IMR-90 (cell line): ENCODE measurements at regions not wholly inside any gene's neighbourhood (a gene's known extent, or its start where the extent isn't known, plus 50 kb on each side); places are given as distances from the start of the nearest gene placed in this dataset.
A peak's percentile ranks its signal among the peaks of the same experiment; 100 is the strongest.

ENCODE experiments used
- ATAC-seq: fragments of 200-7000 bp; cut with Tn5 transposase; 2 replicates; pipeline ENCODE4 v1.9.1; 2020; ENCODE audit warnings: low read depth, mild to moderate bottlenecking, moderate library complexity
- BruUV-seq: library from RNA; stranded (reverse); fragments of 400-500 nt; replicated peaks from 2 replicates; lab custom pipeline; 2021; lab: Mats Ljungman, UMichigan
- CTCF ChIA-PET: fragments of 300-600 bp; formaldehyde crosslinking; extraction: SDS; loops from one replicate; lab custom pipeline; 2021; ENCODE audit warnings: antibody characterized with exemption; lab: Yijun Ruan, JAX
- POLR2A ChIA-PET: fragments of 300-600 bp; sonication (Branson Sonifier 250); formaldehyde crosslinking; loops from one replicate; lab custom pipeline; 2022; ENCODE audit warnings: antibody characterized with exemption; ENCODE audit not compliant: unreplicated experiment; lab: Charles Lee
- DNase-seq: peaks from one replicate; pipeline ENCODE4 v3.0.0; 2013
- H2AFZ ChIP-seq: replicated peaks from 2 replicates; pipeline ENCODE3; 2013; ENCODE audit warnings: low read length, mild to moderate bottlenecking; ENCODE audit not compliant: poor library complexity
- H2AK5ac ChIP-seq: 2 replicates; pipeline ENCODE4 v1.6.1; 2013; ENCODE audit warnings: low read depth, low read length, inconsistent platforms
- H2AK9ac ChIP-seq: replicated peaks from 2 replicates; pipeline ENCODE3; 2013; ENCODE audit warnings: mild to moderate bottlenecking, low read depth, low read length, moderate library complexity; ENCODE audit not compliant: poor library complexity
- H2BK120ac ChIP-seq: 2 replicates; pipeline ENCODE4 v1.6.1; 2013; ENCODE audit warnings: low read depth, low read length, inconsistent platforms
- H2BK15ac ChIP-seq: 3 replicates; pipeline ENCODE4 v1.6.1; 2013; ENCODE audit warnings: low read depth, low read length, inconsistent platforms
- H2BK20ac ChIP-seq: 2 replicates; pipeline ENCODE4 v1.6.1; 2013; ENCODE audit warnings: low read depth, mild to moderate bottlenecking, inconsistent platforms, low read length, moderate library complexity
- H2BK5ac ChIP-seq: 2 replicates; pipeline ENCODE4 v1.6.1; 2013; ENCODE audit warnings: mild to moderate bottlenecking, low read depth, low read length, inconsistent platforms; ENCODE audit not compliant: poor library complexity, severe bottlenecking
- H3K14ac ChIP-seq: replicated peaks from 2 replicates; pipeline ENCODE4 v1.6.1; 2013; ENCODE audit warnings: low read depth, low read length, inconsistent platforms
- H3K18ac ChIP-seq: 2 replicates; pipeline ENCODE4 v1.6.1; 2013; ENCODE audit warnings: low read depth, low read length, control low read depth
- H3K23ac ChIP-seq: 2 replicates; pipeline ENCODE4 v1.6.1; 2013; ENCODE audit warnings: low read depth, low read length, inconsistent platforms
- H3K27ac ChIP-seq: 2 replicates; pipeline ENCODE4 v1.5.1; 2013; ENCODE audit warnings: mild to moderate bottlenecking, control low read depth, low read length; ENCODE audit not compliant: insufficient read depth
- H3K27me3 ChIP-seq: 2 replicates; pipeline ENCODE4 v1.6.1; 2013; ENCODE audit warnings: low read length; ENCODE audit not compliant: control insufficient read depth, insufficient read depth
- H3K36me3 ChIP-seq: 2 replicates; pipeline ENCODE4 v1.6.1; 2013; ENCODE audit warnings: low read length, mixed read lengths; ENCODE audit not compliant: control insufficient read depth, insufficient read depth
- H3K4ac ChIP-seq: 2 replicates; pipeline ENCODE4 v1.6.1; 2013; ENCODE audit warnings: low read depth, low read length, inconsistent platforms
- H3K4me1 ChIP-seq: 2 replicates; pipeline ENCODE4 v1.6.1; 2013; ENCODE audit warnings: low read length, mixed read lengths; ENCODE audit not compliant: control insufficient read depth, insufficient read depth
- H3K4me2 ChIP-seq: 2 replicates; pipeline ENCODE4 v1.6.1; 2013; ENCODE audit warnings: low read depth, mild to moderate bottlenecking, control low read depth, low read length, moderate library complexity
- H3K4me3 ChIP-seq: 2 replicates; pipeline ENCODE4 v1.5.1; 2013; ENCODE audit warnings: low read depth, mild to moderate bottlenecking, control low read depth, low read length, moderate library complexity; ENCODE audit not compliant: insufficient read depth
- H3K56ac ChIP-seq: 2 replicates; pipeline ENCODE4 v1.6.1; 2013; ENCODE audit warnings: low read length, inconsistent platforms; ENCODE audit not compliant: insufficient read depth; ENCODE audit errors: extremely low read depth
- H3K79me1 ChIP-seq, 2 experiments: 2 replicates each; pipeline ENCODE4 v1.6.1; 2013; ENCODE audit warnings: low read length in 2 of 2, inconsistent platforms in 1 of 2, low read depth in 1 of 2
- H3K9ac ChIP-seq: 2 replicates; pipeline ENCODE4 v1.6.1; 2013; ENCODE audit warnings: low read depth, low read length, control low read depth
- H3K9me1 ChIP-seq: 2 replicates; pipeline ENCODE4 v1.6.1; 2013; ENCODE audit warnings: low read length, inconsistent platforms; ENCODE audit not compliant: insufficient read depth
- H3K9me3 ChIP-seq: 2 replicates; pipeline ENCODE4 v1.6.1; 2013; ENCODE audit warnings: low read length; ENCODE audit not compliant: control insufficient read depth, insufficient read depth
- H4K20me1 ChIP-seq: 2 replicates; pipeline ENCODE4 v1.6.1; 2013; ENCODE audit warnings: low read length, inconsistent platforms; ENCODE audit not compliant: insufficient read depth
- H4K5ac ChIP-seq: 2 replicates; pipeline ENCODE4 v1.6.1; 2013; ENCODE audit warnings: mild to moderate bottlenecking, low read depth, low read length, control low read depth
- H4K8ac ChIP-seq, 2 experiments: 2 replicates each; pipeline ENCODE4 v1.6.1; 2013; ENCODE audit warnings: low read depth in 2 of 2, low read length in 2 of 2, control low read depth in 1 of 2, inconsistent platforms in 1 of 2
- H4K91ac ChIP-seq: 2 replicates; pipeline ENCODE4 v1.6.1; 2013; ENCODE audit warnings: low read depth, low read length, inconsistent platforms; ENCODE audit not compliant: insufficient read depth
- BHLHE40 ChIP-seq: fragments of 150-350 bp; IDR thresholded peaks from 2 replicates; pipeline ENCODE4 v1.6.1; 2016; ENCODE audit warnings: mild to moderate bottlenecking, low read depth, low read length
- CEBPB ChIP-seq: IDR thresholded peaks from 2 replicates; pipeline ENCODE4 v1.6.1; 2012; ENCODE audit warnings: low read depth, low read length, improper control_type of control experiment
- CHD1 ChIP-seq: IDR thresholded peaks from 2 replicates; pipeline ENCODE4 v1.6.1; 2012; ENCODE audit warnings: low read depth, low read length, improper control_type of control experiment
- FOS ChIP-seq: fragments of 150-350 bp; IDR thresholded peaks from 2 replicates; pipeline ENCODE4 v1.6.1; 2016; ENCODE audit warnings: low read depth, low read length
- MAFK ChIP-seq: IDR thresholded peaks from 2 replicates; pipeline ENCODE4 v1.6.1; 2012; ENCODE audit warnings: low read depth, low read length, improper control_type of control experiment
- MAZ ChIP-seq: IDR thresholded peaks from 2 replicates; pipeline ENCODE4 v1.6.1; 2012; ENCODE audit warnings: low read depth, mild to moderate bottlenecking, low read length, improper control_type of control experiment, moderate library complexity, borderline replicate concordance
- MXI1 ChIP-seq: IDR thresholded peaks from 2 replicates; pipeline ENCODE4 v1.6.1; 2012; ENCODE audit warnings: low read depth, mild to moderate bottlenecking, low read length, moderate library complexity, borderline replicate concordance
- NFE2L2 ChIP-seq: fragments of 150-350 bp; IDR thresholded peaks from 2 replicates; pipeline ENCODE4 v1.6.1; 2016; ENCODE audit warnings: low read depth, mild to moderate bottlenecking, low read length
- POLR2A ChIP-seq: IDR thresholded peaks from 2 replicates; pipeline ENCODE4 v1.6.1; 2012; ENCODE audit warnings: mild to moderate bottlenecking, low read depth, low read length
- RAD21 ChIP-seq: IDR thresholded peaks from 2 replicates; pipeline ENCODE4 v1.6.1; 2012; ENCODE audit warnings: low read length, improper control_type of control experiment
- RCOR1 ChIP-seq: IDR thresholded peaks from 2 replicates; pipeline ENCODE4 v1.6.1; 2012; ENCODE audit warnings: mild to moderate bottlenecking, low read length, improper control_type of control experiment; ENCODE audit not compliant: insufficient replicate concordance
- RFX5 ChIP-seq: IDR thresholded peaks from 2 replicates; pipeline ENCODE4 v1.8.0; 2012; ENCODE audit warnings: low read depth, mild to moderate bottlenecking, low read length, moderate library complexity
- SMC3 ChIP-seq: fragments of 150-350 bp; IDR thresholded peaks from 2 replicates; pipeline ENCODE4 v1.6.1; 2016; ENCODE audit warnings: low read depth, mild to moderate bottlenecking, antibody characterized with exemption, low read length, moderate library complexity
- WGBS, 2 experiments: methylation state at CpG; one replicate each; pipeline versions ENCODE4 v1.1.5 to v1.1.7; 2013; ENCODE audit warnings: missing lambda C conversion rate in 2 of 2; ENCODE audit not compliant: insufficient read length in 1 of 2; ENCODE audit errors: extremely low coverage in 2 of 2; 5-methylcytosine and 5-hydroxymethylcytosine counted together
- dilution Hi-C: fragments of 300-500 bp; cut with HindIII; formaldehyde crosslinking; loops from one replicate; pipeline ENCODE4 v1.14.3; 2018; ENCODE audit warnings: low sequenced_read_pairs; ENCODE audit not compliant: unreplicated experiment
- in situ Hi-C: fragments of 300-500 bp; cut with MboI; formaldehyde crosslinking; loops from 3 replicates; pipeline ENCODE4 v1.14.3; 2019; ENCODE audit warnings: low sequenced_read_pairs, inconsistent platforms, mixed read lengths
- intact Hi-C: fragments of 100-400 bp; cut with micrococcal nuclease; formaldehyde crosslinking; loops from 2 replicates; pipeline ENCODE4 v1.10.0; 2022
- TF ChIP-seq, protein P1 (sequence below): fragments of 150-350 bp; IDR thresholded peaks from 2 replicates; pipeline ENCODE4 v1.6.1; 2017; ENCODE audit warnings: mild to moderate bottlenecking, antibody characterized with exemption, low read length, low read depth
- TF ChIP-seq, protein P2 (sequence below): conservative IDR thresholded peaks from 2 replicates; pipeline ENCODE4 v1.5.1; 2012; ENCODE audit warnings: mild to moderate bottlenecking, low read depth, low read length, improper control_type of control experiment
- TF ChIP-seq, protein P3 (sequence below): fragments of 150-350 bp; IDR thresholded peaks from 2 replicates; pipeline ENCODE4 v1.6.1; 2016; ENCODE audit warnings: low read depth, mild to moderate bottlenecking, low read length, moderate library complexity, borderline replicate concordance

DNA sequence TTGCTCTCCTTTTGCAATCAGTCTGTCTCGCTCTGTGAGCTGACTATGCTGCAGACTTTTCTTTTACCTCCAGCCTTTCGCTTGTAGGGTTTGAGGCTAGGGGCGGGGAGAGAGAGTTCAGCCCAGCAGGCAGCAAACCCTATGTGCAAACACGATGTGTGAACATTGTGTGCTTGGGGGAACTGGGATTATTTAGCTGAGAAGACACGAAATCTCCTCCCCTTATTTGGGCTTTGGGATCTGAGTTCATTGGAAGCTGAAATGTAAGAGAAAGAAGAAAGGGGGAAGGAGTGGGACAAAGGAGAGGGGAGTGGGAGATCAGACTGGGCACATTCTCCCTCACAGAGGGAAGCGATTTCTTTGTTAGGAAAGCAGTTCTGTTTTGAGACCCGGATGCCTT, 189.6 kb upstream of the TNP1 start:
- peak overlapping the region; percentile 2; the same call in 2 of the 3 replicates for H2BK15ac ChIP-seq

More for the DNA sequence above, 189.6 kb upstream of the TNP1 start:
- no peak overlapping the region for H2AK9ac ChIP-seq
- H3K56ac ChIP-seq: no peak overlapping the region
- ChIA-PET CTCF (no interaction called here), POLR2A (no interaction called here)
- H3K14ac ChIP-seq: 0 out of 2 replicates have a peak overlapping the region, but pooled peaks have one; percentile 2
- DNase-seq (no peak), ATAC-seq (no peak)
- peak overlapping the region; percentile 64 for H3K4ac ChIP-seq
- peak overlapping the region; percentile 82 for H3K18ac ChIP-seq
- no peak overlapping the region for H3K23ac ChIP-seq
- no TSS peak for BruUV-seq
- peaks cover 19% of the 10 kb centered on the region for H3K9me1 ChIP-seq
- WGBS, 2 experiments: 80% methylated on average over 1 of the region's 7 CpGs; no CpG with 5 or more reads in 1 of the 2 experiments
- peak overlapping the region; percentile 1 for H3K27ac ChIP-seq
- no peak overlapping the region for H3K9ac ChIP-seq
- H4K5ac ChIP-seq: peak overlapping the region; percentile 88
- H3K4me3 ChIP-seq: no peak overlapping the region
- no peaks in the 10 kb centered on the region for H4K20me1 ChIP-seq
- no peak overlapping the region for H2AFZ ChIP-seq
- intact Hi-C loops (loop anchor here (5.0 to 10.0 kb wide), 3 partner anchors 167 to 465 kb away; partner anchors contain the start of gene IGFBP5), dilution Hi-C loops (no loop called here), in situ Hi-C loops (no loop called here)
- H2AK5ac ChIP-seq: peak overlapping the region; percentile 18
- H2BK5ac ChIP-seq: no peak overlapping the region
- H4K91ac ChIP-seq: peak overlapping the region; percentile 60; the same call in 1 of the 2 replicates
- H3K9me3 ChIP-seq: no peaks in the 10 kb centered on the region
- peak overlapping the region; percentile 58 for H2BK120ac ChIP-seq
- H3K36me3 ChIP-seq: no peaks in the 10 kb centered on the region
- TF ChIP-seq NFE2L2: no peak
- TF ChIP-seq RCOR1: no peak
- no peak for TF ChIP-seq MAZ
- TF ChIP-seq SMC3: no peak
- no peak for TF ChIP-seq MAFK
- TF ChIP-seq, protein P1, sequence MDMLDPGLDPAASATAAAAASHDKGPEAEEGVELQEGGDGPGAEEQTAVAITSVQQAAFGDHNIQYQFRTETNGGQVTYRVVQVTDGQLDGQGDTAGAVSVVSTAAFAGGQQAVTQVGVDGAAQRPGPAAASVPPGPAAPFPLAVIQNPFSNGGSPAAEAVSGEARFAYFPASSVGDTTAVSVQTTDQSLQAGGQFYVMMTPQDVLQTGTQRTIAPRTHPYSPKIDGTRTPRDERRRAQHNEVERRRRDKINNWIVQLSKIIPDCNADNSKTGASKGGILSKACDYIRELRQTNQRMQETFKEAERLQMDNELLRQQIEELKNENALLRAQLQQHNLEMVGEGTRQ: no peak
- TF ChIP-seq, protein P2, sequence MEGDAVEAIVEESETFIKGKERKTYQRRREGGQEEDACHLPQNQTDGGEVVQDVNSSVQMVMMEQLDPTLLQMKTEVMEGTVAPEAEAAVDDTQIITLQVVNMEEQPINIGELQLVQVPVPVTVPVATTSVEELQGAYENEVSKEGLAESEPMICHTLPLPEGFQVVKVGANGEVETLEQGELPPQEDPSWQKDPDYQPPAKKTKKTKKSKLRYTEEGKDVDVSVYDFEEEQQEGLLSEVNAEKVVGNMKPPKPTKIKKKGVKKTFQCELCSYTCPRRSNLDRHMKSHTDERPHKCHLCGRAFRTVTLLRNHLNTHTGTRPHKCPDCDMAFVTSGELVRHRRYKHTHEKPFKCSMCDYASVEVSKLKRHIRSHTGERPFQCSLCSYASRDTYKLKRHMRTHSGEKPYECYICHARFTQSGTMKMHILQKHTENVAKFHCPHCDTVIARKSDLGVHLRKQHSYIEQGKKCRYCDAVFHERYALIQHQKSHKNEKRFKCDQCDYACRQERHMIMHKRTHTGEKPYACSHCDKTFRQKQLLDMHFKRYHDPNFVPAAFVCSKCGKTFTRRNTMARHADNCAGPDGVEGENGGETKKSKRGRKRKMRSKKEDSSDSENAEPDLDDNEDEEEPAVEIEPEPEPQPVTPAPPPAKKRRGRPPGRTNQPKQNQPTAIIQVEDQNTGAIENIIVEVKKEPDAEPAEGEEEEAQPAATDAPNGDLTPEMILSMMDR: no peak
- no peak for TF ChIP-seq FOS
- TF ChIP-seq RFX5: no peak
- TF ChIP-seq, protein P3, sequence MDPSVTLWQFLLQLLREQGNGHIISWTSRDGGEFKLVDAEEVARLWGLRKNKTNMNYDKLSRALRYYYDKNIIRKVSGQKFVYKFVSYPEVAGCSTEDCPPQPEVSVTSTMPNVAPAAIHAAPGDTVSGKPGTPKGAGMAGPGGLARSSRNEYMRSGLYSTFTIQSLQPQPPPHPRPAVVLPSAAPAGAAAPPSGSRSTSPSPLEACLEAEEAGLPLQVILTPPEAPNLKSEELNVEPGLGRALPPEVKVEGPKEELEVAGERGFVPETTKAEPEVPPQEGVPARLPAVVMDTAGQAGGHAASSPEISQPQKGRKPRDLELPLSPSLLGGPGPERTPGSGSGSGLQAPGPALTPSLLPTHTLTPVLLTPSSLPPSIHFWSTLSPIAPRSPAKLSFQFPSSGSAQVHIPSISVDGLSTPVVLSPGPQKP: no peak
- TF ChIP-seq MXI1: no peak
- no peak for TF ChIP-seq POLR2A
- TF ChIP-seq CEBPB: no peak
- TF ChIP-seq RAD21: no peak
- no peak for TF ChIP-seq BHLHE40
- TF ChIP-seq CHD1: no peak
- peak overlapping the region; percentile 43; the same call in 1 of the 2 replicates for H2BK20ac ChIP-seq
- no peak overlapping the region for H3K4me2 ChIP-seq
- peaks cover 25% of the 10 kb centered on the region for H3K4me1 ChIP-seq
- H3K79me1 ChIP-seq: no peaks in the 10 kb centered on the region
- no peaks in the 10 kb centered on the region; the same call in none of the 2 replicates for H3K27me3 ChIP-seq
- H4K8ac ChIP-seq: peak overlapping the region; percentile 22 to 54; a peak in 1 of 4 replicates
